ENCODE measurements at regions not wholly inside any gene's neighbourhood (a gene's known extent, or its start where the extent isn't known, plus 50 kb on each side); places are given as distances from the start of the nearest gene placed in this dataset.
"Not testable (repeated sequence)": the region's sequence is repeated elsewhere in the genome, so short reads cannot be mapped to it uniquely, and the experiment has no call there.

GRCh38 chr7:150192541-150192940, 130.6 kb upstream of the LRRC61 start:
- DNase-seq (ENCODE audit: low read depth in 3 of 3, low spot score in 1 of 3): not testable (repeated sequence)

DNA sequence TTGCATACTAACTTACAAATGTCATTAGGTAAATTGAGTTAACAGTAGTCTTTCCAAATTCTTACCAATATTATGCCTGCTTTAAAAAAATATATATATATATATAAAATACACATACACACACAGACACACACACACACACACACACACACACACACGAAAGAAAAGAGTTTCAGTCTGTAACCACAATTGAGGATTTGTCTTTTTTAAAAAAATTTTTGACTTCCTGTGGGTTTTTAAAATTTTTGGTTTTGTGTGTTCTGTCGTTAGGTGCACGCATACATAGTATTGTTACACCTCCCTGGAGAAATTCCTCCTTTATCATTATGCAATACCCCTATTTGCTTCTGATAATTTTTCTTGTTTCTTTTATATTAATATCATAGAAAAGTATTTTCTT, 129.3 kb upstream of the LRRC61 start:
- not testable (repeated sequence) for DNase-seq (ENCODE audit: low read depth in 3 of 3, low spot score in 1 of 3)

Data from stimulated activated CD4-positive, alpha-beta T cell treated with anti-CD3 and anti-CD28 coated beads, TNF-alpha, amount 100 ng/mL, for 1 hour (primary cell).